GM18520 (cell line): ENCODE measurements at regions not wholly inside any gene's neighbourhood (a gene's known extent, or its start where the extent isn't known, plus 50 kb on each side); places are given as distances from the start of the nearest gene placed in this dataset.
"Not testable (repeated sequence)": the region's sequence is repeated elsewhere in the genome, so short reads cannot be mapped to it uniquely, and the experiment has no call there.

Experiments
- ATAC-seq: cut with Tn5 transposase; IDR thresholded peaks from one replicate; pipeline ENCODE4 v1.9.1; 2021; ENCODE audit not compliant: unreplicated experiment

DNA sequence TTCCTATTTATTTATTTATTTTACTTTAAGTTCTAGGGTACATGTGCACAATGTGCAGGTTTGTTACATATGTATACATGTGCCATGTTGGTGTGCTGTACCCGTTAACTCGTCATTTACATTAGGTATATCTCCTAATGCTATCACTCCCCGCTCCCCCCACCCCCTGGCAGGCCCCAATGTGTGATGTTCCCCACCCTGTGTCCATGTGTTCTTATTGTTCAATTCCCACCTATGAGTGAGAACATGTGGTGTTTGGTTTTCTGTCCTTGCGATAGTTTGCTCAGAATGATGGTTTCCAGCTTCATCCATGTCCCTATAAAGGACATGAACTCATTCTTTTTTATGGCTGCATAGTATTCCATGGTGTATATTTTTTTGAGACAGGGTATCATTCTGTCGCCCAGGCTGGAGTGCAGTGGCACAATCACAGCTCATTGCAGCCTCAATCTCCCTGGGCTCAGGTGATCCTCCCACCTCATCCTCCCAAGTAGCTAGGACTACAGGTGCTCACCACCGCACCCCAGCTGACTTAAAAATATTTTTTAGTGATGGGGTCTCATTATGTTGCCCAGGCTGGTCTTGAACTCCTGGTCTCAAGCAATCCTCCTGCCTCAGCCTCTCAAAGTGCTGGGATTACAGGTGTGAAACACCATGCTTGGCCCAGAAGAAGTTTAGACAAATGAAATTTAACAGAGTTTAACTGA lies 140.6 kb downstream of the NPIPB5 start:
- not testable (repeated sequence) for ATAC-seq

DNA sequence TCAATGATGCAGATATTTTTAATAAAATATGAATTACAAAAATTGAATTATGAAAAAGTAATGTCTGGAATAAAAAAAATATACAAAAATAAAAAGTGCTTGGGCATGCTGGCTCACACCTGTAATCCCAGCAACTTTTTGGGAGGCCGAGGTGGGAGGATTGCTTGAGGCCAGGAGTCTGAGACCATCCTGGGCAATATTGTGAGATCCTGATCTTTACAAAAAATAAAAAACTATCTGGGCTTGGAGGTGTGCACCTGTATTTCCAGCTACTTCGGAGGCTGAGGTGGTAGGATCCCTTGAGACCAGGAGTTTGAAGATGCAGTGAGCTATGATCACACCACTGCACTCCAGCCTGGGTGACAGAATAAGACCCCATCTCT lies 141.8 kb downstream of the NPIPB5 start:
- ATAC-seq = no peak

DNA sequence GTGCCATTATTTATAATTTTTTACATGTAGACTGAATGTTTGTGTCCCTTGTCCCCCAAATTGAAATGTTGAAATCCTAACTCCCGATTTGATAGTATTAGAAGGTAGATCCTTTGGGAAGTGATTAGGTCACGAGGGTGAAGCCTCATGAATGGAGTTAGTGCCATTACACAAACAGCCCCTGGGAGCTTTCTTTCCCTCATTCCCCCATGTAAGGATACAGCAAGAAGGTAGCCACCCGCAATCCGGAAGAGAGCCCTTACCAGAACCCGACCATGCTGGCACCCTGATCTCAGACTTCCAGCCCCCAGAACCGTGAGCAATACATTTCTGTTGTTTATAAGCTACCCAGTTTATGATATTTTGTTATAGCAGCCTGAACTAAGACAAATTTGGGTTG lies 143.2 kb downstream of the NPIPB5 start:
- no peak for ATAC-seq

DNA sequence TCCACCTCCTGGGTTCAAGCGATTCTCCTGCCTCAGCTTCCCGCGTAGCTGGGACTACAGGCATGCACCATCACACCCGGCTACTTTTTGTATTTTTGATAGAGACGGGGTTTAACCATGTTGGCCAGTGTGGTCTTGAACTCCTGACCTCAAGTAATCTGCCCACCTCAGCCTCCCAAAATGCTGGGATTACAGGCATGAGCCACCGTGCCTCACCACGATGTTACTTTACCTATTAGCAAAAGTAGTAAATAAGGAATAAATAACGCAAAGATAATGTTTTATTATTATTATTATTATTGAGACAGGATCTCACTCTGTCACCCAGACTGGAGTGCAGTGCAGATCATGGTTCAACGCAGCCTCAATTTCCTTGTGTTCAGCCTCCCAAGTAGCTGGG lies 145.9 kb downstream of the NPIPB5 start:
- not testable (repeated sequence) for ATAC-seq

DNA sequence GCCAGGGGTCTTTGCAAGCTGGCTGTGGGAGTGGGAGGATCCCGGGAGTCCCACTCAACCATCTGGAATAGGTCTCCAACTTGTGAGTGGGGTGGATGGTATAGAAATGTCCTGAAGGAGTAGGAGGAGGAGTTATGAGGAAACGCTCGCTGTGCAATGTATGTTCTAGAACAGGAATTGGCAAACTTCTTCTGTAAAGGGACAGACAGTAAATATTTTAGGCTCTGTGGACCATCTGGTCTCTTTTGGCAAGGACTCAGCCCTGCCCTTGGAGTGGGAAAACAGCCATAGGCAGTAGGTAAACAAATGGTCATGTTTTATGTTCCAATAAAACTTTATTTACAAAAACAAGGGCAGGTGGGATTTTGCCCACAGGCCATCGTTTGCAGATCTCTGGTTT lies 149.2 kb downstream of the NPIPB5 start:
- ATAC-seq = no peak

DNA sequence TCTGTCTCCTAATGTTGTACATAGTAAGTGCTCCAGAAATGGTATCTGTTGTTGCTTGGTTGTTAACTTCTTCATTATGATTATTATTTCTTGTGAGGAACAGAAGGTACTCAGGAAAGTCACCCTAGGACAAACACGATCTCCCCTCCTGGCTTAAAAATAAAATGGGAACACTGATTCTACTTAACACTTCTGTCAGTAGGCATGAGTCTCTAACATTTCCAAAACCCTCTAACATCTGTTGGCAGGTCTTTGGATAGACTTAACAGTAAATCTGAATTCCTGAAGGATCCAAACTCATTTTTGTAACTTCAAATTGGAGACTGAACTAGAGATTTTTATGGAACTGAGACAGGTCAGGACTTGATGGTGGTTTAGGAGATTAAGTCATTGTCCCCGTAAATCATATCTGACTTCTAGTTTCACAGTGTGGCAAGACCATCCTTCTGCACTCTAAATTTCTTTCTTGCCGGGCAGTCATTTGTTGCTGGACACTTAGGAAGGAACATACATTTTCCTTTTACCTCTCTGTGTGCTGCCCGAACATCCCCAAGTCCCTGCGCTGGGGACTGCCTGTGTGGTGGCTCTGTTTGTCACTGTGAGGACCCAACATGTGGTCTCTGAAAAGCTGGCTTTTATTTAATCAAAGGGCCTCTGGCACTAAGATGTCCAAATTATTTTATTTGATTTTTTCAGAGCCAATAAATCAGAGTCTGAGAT lies 149.9 kb downstream of the NPIPB5 start:
- ATAC-seq = no peak

DNA sequence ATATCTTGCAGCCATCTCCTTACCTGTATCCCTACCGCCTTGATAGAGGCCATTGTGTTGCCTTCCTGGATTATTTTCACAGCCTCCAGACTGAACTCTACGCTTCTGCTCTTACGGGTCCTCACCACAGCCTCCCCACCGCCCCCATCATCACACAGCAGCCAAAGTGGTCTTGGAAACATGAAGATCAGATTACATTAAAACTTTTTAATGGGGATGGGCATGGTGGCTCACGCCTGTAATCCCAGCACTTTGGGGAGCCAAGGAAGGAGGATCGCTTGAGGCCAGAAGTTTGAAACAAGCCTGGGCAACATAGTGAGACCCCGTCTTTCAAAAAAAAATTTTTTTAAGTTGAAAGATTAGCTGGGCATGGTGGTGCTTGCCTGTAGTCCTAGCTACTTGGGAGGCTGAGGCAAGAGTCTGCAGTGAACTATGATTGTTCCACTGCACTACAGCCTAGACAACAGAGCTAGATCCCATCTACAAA lies 150.5 kb downstream of the NPIPB5 start:
- ATAC-seq = no peak

DNA sequence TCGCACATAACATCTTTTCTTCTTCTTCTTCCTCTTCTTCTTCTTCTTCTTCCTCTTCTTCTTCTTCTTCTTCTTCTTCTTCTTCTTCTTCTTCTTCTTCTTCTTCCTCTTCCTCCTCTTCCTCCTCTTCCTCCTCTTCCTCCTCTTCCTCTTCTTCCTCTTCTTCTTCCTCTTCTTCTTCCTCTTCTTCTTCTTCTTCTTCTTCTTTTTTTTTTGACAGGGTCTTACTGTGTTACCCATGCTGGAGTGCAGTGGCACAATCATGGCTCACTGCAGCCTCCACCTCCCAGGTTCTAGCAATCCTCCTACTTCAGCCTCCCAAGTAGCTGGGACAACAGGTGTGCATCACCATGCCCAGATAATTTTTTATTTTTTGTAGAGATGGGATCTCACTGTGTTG lies 151.0 kb upstream of the HS3ST2 start:
- ATAC-seq = not testable (repeated sequence)

DNA sequence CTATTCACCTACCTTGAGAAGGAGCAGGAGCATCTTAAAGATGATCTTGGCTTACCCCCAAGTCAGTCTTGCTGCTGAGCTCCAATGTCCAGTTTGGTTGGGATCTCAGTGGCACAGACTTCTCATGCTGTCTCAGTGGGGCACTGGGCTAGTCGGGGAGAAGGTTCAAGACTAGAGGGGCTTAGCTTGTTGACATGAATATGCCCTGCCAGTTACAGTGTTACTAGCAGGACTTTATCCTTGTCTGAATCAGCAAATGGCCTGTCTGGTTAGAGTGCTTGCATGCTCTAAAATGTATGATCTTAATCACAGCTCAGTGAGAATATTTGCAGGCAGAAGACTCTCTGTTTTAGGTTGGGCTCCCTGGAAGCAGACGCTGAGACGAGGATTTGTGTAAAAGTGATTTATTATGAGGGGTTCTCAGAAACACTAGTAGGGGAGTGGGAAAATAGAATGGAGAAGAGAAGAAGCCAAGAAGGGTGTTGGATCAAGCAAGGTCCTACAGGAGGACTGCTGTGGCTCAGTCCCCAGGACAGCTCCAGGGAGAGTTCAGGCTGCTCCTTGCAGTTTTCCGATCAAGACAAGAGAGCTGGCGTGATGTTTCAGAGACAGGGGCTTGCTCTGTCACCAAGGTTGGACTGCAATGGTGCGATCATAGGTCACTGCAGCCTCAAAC lies 150.4 kb upstream of the HS3ST2 start:
- no peak for ATAC-seq

DNA sequence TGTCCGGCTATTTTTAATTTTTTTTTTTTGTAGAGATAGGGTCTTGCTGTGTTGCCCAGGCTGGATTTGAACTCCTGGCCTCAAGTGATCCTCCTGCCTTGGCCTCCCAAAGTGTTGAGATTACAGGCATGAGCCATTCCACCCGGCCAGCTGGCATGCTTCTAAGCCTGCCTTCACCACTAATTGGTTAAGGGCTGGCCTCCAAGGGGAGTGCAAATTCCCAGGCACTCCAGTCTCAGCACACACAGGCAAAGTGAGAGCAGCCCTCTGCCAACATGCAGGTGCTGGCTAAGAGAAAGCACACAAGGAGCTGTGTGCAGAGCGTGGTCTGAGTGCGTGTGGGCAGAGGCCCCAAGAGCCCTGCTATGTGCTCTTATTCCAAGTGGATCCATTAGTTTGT lies 149.8 kb upstream of the HS3ST2 start:
- no peak for ATAC-seq

DNA sequence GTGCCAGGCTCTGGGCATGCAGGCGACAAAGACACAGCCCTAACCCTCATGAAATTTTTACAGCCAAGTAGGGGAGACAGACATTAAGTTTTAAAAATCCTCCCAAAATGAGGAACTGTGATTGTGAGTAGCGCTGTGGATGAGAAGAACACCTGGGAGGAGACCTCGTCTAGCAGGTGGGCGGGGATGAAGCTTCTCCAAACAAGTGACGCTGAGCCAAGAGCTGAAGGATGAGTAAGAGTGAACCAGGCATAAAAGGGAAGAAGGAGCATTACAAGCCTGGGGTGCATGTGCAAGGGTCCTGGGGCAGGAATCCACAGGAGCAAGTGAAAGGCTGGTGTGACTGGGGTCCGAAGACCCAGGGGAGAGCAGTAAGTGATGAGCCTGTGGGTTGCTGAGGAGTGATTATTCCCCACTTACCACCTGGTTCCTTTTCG lies 149.4 kb upstream of the HS3ST2 start:
- ATAC-seq = no peak

DNA sequence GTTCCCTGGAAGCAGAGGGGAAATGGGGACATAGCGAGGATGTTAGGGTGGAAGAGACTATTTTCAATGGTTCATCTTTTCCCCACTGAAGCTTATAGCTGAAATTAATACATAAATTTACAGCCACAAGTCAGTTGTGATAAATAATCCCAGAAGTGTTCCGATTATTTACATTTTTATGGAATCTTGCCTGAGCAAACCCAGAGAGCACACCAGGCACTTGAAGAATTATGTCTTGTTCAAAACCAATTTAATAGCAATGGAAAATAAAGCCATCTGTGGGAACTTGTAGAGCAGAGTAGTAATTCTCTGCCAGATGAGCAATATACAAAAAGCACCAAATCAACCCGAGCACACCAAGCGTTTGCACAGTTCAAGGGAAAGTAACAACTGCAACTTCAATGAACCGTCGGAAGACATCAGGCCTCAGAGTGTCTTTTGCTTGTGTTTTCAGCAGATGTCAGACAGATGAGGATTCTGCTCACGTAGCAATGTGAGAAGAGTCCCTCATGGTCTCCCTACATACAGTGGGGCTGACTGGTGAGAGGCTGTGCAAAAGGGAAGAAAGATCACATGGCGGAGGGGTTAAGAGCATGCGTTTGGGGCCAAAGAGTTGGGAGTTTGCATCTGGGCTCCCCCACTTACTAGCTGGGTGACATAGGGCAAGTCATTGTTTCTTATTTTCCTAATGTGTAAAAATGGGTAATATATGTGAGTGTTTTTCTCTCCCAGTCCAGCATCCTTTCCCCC lies 148.7 kb upstream of the HS3ST2 start:
- ATAC-seq = no peak

DNA sequence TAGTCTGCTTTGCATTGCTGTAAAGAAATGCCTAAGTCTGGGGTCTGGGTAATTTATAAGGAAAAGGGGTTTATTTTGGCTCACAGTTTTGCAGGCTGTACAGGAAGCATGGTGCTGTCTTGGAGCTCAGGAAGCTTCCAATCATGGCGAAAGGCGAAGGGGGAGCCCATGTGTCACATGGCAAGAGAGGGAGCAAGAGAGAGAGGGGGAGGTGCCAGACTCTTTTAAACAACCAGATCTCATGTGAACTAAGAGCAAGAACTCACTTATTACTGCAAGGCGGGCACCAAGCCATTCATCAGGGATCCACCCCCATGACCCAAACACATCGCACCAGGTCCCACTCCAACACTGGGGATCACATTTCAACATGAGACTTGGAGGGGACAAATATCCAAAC lies 148.2 kb upstream of the HS3ST2 start:
- no peak for ATAC-seq

DNA sequence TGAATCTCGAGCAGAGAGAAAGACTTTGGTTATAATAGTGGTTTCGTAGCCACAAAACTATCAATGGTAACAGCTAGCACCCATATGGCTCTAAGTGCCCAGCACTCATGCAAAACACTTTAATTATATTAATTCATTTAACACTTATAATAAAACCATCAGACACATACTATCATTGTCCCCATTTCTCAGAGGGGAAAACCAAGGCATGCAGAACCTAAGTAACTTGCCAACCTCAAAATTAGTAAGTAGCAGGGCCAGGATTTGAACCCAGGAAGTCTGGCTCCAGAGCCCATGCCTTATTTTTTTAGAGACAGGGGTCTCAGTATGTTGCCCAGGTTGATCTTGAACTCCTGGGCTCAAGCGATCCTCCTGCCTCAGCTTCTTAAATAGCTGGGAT lies 145.6 kb upstream of the HS3ST2 start:
- ATAC-seq = no peak

DNA sequence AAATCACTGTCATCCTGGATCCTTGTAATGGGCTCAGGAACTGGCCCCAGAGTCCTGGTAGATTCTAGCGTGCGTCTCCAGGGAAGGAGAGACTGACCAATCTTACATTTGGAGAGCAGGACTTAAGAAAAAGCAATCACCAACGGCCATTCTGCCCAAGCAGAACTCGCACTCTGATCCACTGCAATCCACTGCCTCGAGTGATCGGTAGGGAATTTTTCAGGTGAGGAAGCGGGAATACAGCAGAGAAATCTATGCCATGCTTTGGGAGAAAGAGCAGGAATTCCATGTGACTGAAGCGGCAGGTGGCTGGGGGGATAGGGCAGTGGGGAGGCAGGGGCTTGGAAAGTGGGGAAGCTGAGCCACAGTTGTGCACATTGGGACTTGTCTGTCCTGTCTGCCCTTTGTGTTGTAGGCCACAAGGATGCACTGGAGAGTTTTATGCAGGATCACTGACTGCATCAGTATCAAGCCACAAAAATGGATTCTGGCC lies 143.9 kb upstream of the HS3ST2 start:
- ATAC-seq = no peak

DNA sequence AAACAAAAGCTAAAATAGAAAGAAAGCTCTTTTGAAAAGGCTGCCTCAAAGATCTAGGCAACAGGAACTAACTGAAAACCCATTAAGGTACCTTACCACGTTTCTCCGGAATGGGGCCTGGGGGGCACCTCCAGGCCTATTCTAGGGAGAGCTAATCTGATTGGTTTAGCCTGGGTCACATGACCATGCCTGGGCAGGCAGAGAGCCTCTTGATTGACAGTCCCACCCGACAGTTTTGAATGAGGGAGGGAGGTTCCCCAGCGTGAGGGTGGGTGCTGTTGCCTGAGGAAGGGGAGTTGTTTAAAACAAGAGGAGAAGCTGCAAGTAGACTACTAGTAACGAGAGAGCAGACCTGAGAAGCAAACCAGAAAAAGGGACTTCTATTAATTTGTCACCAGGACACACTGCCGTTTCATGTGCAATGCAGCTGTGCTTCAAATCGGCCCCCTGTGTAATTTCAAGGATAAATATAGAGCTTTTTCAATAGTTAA lies 143.4 kb upstream of the HS3ST2 start:
- ATAC-seq = no peak

DNA sequence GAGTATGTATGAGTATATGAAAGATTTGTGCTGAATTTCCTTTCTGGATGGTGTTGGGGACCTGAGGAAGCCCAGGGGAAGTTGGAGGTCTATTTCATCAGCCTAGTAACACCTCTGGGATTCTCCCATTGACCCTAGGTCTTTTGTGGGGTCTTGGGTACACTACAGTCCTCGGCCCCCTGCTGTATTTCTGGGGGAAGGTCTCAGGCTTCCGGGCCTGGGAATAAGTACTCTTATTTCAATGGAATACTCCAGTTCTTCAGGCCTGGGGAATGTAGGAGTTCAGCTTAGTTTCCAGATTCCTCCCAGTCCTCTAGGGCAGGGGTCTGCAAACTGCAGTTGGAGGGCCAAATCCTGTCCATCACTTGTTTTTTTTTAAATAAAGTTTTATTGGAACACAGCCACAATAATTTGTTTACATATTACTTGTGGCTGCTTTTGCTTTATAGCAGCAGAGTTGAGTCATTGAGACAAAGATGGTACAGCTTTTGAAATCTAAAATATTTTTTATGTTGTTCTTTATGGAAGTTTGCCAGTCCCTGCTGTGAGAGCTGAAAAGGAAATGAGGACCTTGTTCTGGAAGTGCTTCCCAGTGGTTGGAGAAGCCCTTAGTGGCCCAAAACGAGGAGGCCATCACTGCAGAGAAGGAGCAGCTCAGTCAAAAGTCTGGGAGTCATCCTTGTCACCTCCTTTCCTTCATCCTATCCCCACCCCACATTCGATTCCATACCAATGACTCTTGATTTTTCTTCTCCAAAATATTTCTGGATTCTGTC lies 142.5 kb upstream of the HS3ST2 start:
- ATAC-seq = no peak

DNA sequence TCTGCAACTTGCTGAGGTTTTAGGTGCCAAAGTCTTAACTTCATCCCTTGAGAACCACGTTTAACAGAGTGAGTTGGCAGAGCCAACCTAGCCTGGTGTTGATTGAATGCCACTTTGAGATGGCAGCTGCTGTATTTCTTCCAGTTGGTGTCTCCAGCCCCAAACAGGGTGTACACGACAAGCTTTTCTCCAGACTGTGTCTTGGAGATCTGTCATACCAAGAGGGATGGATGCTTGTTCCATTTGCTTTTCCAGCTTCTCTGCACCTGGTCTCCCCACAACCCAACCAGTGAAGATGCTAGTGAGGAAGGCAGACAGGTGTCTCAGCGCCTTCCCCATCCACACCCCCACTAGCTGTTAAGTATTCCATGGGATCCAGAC lies 141.1 kb upstream of the HS3ST2 start:
- no peak for ATAC-seq

DNA sequence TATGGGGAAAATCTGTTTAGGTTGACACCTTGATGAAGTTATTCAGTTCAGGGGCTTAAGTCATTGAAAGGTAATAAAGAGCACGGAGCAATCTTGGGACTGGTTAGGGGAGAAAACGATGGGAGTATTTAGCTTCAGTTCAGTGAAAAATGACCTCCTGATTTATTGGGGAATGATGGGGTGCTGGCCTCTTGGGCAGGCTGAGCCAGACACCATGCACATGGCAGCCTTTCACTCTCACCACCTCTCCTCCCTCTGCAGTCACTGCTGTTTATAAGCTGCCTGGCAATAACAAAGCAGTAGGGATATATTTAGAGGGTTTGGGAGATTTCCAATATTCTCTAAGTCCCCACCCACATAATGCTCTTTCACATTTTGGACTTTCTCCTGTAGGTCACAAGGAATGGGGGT lies 140.5 kb upstream of the HS3ST2 start:
- ATAC-seq = no peak

DNA sequence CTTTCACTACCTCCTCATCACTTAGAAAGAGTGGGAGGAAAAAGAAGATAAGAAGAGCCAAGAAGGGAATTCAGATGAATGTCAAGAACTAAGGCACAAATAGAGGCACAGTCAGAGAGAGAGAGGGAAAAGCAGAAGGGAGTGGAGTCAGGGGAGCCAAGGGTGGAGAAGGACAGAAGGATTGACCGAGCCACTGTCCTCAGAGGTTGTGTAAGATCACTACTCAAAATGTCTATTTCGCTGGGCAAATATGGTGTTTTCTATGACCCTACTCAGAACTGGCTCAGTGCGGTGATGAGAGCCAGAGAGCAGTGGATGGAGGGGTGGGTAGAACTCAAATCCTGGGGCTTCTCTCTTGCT lies 139.2 kb upstream of the HS3ST2 start:
- ATAC-seq = no peak
